ENCODE measurements at regions not wholly inside any gene's neighbourhood (a gene's known extent, or its start where the extent isn't known, plus 50 kb on each side); places are given as distances from the start of the nearest gene placed in this dataset.

- TF ChIP-seq CTCF (conservative IDR thresholded peaks at IDR 0.05) = no peak
- H3K4me3 Mint-ChIP-seq = no peak overlapping the region
- Histone ChIP-seq H3K27me3 (ENCODE audit: control insufficient read depth, insufficient read depth, low read length, poor library complexity, severe bottlenecking) (no peaks in the 10 kb centered on the region), H3K9me3 (ENCODE audit: control insufficient read depth, low read length) (peaks cover 7% of the 10 kb centered on the region), H3K27ac (ENCODE audit: low read depth, low read length) (no peak overlapping the region), H3K4me3 (ENCODE audit: low read length) (no peak overlapping the region), H3K4me1 (ENCODE audit: control insufficient read depth, insufficient read depth, low read length) (peaks cover 4% of the 10 kb centered on the region), H3K9ac (ENCODE audit: extremely low read depth, low read length, poor library complexity, severe bottlenecking) (no peak overlapping the region), H3K36me3 (ENCODE audit: control insufficient read depth, insufficient read depth, low read length) (no peaks in the 10 kb centered on the region)
- H3K4me1 Mint-ChIP-seq = peaks cover 17% of the 10 kb centered on the region
- no peaks in the 10 kb centered on the region for H3K36me3 Mint-ChIP-seq (ENCODE audit: low read depth)
- DNase-seq = no peak
- H3K27me3 Mint-ChIP-seq (ENCODE audit: insufficient read depth) = no peaks in the 10 kb centered on the region
- no peak overlapping the region for H3K27ac Mint-ChIP-seq
- H3K9me3 Mint-ChIP-seq = peaks cover 8% of the 10 kb centered on the region
- WGBS, 2 experiments (ENCODE audit: insufficient coverage in 1 of 2, insufficient read length in 1 of 2) = 92 to 100% methylated on average over 2 of the region's 2 CpGs
These were observed 136.8 kb upstream of the RIOK3 start for GRCh38 chr18:23316316-23316715.

GRCh38 chr18:23316988-23317387 is 136.1 kb upstream of the RIOK3 start:
- H3K27ac ChIP-seq (ENCODE audit: low read depth, low read length) = no peak overlapping the region
- Mint-ChIP-seq H3K4me1 (peaks cover 17% of the 10 kb centered on the region), H3K27me3 (ENCODE audit: insufficient read depth) (no peaks in the 10 kb centered on the region), H3K9me3 (peaks cover 8% of the 10 kb centered on the region), H3K27ac (no peak overlapping the region), H3K36me3 (ENCODE audit: low read depth) (no peaks in the 10 kb centered on the region), H3K4me3 (no peak overlapping the region)
- no peaks in the 10 kb centered on the region for H3K27me3 ChIP-seq (ENCODE audit: control insufficient read depth, insufficient read depth, low read length, poor library complexity, severe bottlenecking)
- peaks cover 4% of the 10 kb centered on the region for H3K4me1 ChIP-seq (ENCODE audit: control insufficient read depth, insufficient read depth, low read length)
- H3K9me3 ChIP-seq (ENCODE audit: control insufficient read depth, low read length) = peaks cover 7% of the 10 kb centered on the region
- no peak for TF ChIP-seq CTCF (conservative IDR thresholded peaks at IDR 0.05)
- DNase-seq = peak; percentile 20
- H3K36me3 ChIP-seq (ENCODE audit: control insufficient read depth, insufficient read depth, low read length) = no peaks in the 10 kb centered on the region
- no peak overlapping the region for H3K4me3 ChIP-seq (ENCODE audit: low read length)
- no peak overlapping the region for H3K9ac ChIP-seq (ENCODE audit: extremely low read depth, low read length, poor library complexity, severe bottlenecking)

GRCh38 chr18:23317975-23318675 is 135.0 kb upstream of the RIOK3 start:
- Mint-ChIP-seq H3K27me3 (ENCODE audit: insufficient read depth) (no peaks in the 10 kb centered on the region), H3K4me3 (no peak overlapping the region), H3K9me3 (peaks cover 8% of the 10 kb centered on the region), H3K4me1 (peaks cover 17% of the 10 kb centered on the region), H3K36me3 (ENCODE audit: low read depth) (no peaks in the 10 kb centered on the region), H3K27ac (no peak overlapping the region)
- Histone ChIP-seq H3K4me1 (ENCODE audit: control insufficient read depth, insufficient read depth, low read length) (peaks cover 4% of the 10 kb centered on the region), H3K27ac (ENCODE audit: low read depth, low read length) (no peak overlapping the region), H3K36me3 (ENCODE audit: control insufficient read depth, insufficient read depth, low read length) (no peaks in the 10 kb centered on the region), H3K9me3 (ENCODE audit: control insufficient read depth, low read length) (peaks cover 7% of the 10 kb centered on the region), H3K27me3 (ENCODE audit: control insufficient read depth, insufficient read depth, low read length, poor library complexity, severe bottlenecking) (no peaks in the 10 kb centered on the region), H3K4me3 (ENCODE audit: low read length) (no peak overlapping the region), H3K9ac (ENCODE audit: extremely low read depth, low read length, poor library complexity, severe bottlenecking) (no peak overlapping the region)
- DNase-seq = no peak
- 85 to 95% methylated on average over 4 to 5 of the region's 5 CpGs for WGBS, 2 experiments (ENCODE audit: insufficient coverage in 1 of 2, insufficient read length in 1 of 2)
- TF ChIP-seq CTCF (conservative IDR thresholded peaks at IDR 0.05) = no peak
